Loucy (cell line): ENCODE measurements at regions not wholly inside any gene's neighbourhood (a gene's known extent, or its start where the extent isn't known, plus 50 kb on each side); places are given as distances from the start of the nearest gene placed in this dataset.
"Not testable (repeated sequence)": the region's sequence is repeated elsewhere in the genome, so short reads cannot be mapped to it uniquely, and the experiment has no call there.

Experiments
- EZH2phosphoT487 ChIP-seq: fragments of 200-600 bp; IDR thresholded peaks from 2 replicates; pipeline ENCODE4 v1.6.1; 2018; ENCODE audit warnings: antibody characterized with exemption, mild to moderate bottlenecking, moderate library complexity, borderline replicate concordance
- TF ChIP-seq, protein P1 (sequence below): fragments of 200-600 bp; sonication (generic); conservative IDR thresholded peaks from 2 replicates; pipeline ENCODE4 v1.5.1; 2014; ENCODE audit warnings: mild to moderate bottlenecking, antibody characterized with exemption, low read length

DNA sequence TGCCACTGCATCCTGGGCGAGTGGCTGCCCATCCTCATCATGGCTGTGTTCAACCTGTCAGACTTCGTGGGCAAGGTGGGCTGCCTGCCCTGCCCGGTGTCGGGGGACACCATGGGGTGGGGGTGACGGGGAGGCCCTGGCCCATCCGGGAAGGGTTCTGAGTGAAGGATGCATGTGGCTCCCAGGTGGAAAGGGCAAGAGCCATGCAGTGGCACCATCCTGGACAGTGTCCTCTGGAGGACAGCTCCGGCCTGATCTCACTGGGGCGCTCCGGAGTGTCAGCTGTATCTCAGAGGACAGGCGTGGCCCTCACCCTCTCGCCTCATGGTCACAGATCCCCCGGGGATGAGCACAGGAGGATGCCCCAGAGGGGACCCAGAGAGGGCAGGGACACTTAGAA lies 439.6 kb upstream of the ZNF722 start:
- TF ChIP-seq, protein P1, sequence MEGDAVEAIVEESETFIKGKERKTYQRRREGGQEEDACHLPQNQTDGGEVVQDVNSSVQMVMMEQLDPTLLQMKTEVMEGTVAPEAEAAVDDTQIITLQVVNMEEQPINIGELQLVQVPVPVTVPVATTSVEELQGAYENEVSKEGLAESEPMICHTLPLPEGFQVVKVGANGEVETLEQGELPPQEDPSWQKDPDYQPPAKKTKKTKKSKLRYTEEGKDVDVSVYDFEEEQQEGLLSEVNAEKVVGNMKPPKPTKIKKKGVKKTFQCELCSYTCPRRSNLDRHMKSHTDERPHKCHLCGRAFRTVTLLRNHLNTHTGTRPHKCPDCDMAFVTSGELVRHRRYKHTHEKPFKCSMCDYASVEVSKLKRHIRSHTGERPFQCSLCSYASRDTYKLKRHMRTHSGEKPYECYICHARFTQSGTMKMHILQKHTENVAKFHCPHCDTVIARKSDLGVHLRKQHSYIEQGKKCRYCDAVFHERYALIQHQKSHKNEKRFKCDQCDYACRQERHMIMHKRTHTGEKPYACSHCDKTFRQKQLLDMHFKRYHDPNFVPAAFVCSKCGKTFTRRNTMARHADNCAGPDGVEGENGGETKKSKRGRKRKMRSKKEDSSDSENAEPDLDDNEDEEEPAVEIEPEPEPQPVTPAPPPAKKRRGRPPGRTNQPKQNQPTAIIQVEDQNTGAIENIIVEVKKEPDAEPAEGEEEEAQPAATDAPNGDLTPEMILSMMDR = not testable (repeated sequence)
- TF ChIP-seq EZH2phosphoT487 = not testable (repeated sequence)
